ENCODE measurements at regions not wholly inside any gene's neighbourhood (a gene's known extent, or its start where the extent isn't known, plus 50 kb on each side); places are given as distances from the start of the nearest gene placed in this dataset.

DNA sequence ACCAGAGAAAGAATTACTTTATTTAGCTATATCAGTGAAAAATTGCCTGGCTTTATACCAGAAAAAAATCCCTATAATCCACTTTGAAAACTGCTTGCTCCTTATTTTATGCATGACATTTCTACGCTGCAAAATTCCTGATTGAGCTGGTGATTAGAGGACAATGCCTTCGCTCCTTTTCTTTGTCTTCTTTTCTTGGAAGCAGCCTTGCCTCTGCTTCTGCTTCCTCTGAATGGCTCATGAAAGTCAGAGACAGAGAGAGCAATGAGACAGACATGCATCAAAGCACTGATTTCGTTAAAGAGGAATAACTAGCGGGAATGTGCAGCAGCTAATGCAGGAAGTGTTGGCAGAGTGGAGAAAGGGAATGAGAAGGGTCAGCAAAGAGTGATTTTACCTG is 294.3 kb upstream of the IGFBP7 start:
- 55 to 68% (median 59%) methylated on average over 4 of the region's 4 CpGs for WGBS, 3 donors
- H3K4me1 ChIP-seq (ENCODE audit: insufficient read depth) = no peaks in the 10 kb centered on the region
- H3K36me3 ChIP-seq = no peaks in the 10 kb centered on the region
- DNase-seq = no peak
- intact Hi-C loops (cut with DNase I) = no loop called here
- H3K9me3 ChIP-seq = no peaks in the 10 kb centered on the region
- H3K4me3 ChIP-seq = no peak overlapping the region
- H3K27ac ChIP-seq = no peak overlapping the region
- no peaks in the 10 kb centered on the region for H3K27me3 ChIP-seq
- TF ChIP-seq POLR2A (IDR thresholded peaks at IDR 0.05) (no peak), EP300 (IDR thresholded peaks at IDR 0.05) (no peak)
- TF ChIP-seq, protein P1, sequence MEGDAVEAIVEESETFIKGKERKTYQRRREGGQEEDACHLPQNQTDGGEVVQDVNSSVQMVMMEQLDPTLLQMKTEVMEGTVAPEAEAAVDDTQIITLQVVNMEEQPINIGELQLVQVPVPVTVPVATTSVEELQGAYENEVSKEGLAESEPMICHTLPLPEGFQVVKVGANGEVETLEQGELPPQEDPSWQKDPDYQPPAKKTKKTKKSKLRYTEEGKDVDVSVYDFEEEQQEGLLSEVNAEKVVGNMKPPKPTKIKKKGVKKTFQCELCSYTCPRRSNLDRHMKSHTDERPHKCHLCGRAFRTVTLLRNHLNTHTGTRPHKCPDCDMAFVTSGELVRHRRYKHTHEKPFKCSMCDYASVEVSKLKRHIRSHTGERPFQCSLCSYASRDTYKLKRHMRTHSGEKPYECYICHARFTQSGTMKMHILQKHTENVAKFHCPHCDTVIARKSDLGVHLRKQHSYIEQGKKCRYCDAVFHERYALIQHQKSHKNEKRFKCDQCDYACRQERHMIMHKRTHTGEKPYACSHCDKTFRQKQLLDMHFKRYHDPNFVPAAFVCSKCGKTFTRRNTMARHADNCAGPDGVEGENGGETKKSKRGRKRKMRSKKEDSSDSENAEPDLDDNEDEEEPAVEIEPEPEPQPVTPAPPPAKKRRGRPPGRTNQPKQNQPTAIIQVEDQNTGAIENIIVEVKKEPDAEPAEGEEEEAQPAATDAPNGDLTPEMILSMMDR (IDR thresholded peaks at IDR 0.05) = no peak

DNA sequence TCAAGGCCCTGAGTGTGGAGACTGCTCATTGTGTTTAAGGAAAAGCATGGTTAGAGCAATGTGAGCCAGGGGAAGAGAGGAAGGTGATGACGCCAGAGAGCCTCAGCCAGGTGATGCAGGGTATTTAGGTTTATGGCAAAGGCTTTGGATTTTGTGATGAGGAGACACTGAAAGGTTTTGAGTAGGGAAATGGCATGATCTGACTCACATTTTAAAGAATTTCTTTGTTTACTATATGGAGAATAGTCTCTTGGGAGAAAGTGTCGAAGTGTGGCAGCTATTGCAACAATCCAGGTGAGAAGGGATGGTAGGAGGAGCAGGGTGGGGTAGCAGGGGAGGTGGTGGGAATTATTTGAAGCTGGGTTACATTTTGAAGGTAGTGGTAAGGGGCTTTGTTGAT is 293.4 kb upstream of the IGFBP7 start:
- Histone ChIP-seq H3K27ac (no peak overlapping the region), H3K4me1 (ENCODE audit: insufficient read depth) (no peaks in the 10 kb centered on the region), H3K36me3 (no peaks in the 10 kb centered on the region), H3K4me3 (no peak overlapping the region), H3K27me3 (no peaks in the 10 kb centered on the region), H3K9me3 (no peaks in the 10 kb centered on the region)
- intact Hi-C loops (cut with DNase I) = no loop called here
- WGBS, 3 donors = 85 to 89% (median 88%) methylated on average over 2 of the region's 2 CpGs
- TF ChIP-seq POLR2A (IDR thresholded peaks at IDR 0.05) (no peak), EP300 (IDR thresholded peaks at IDR 0.05) (no peak)
- TF ChIP-seq, protein P1 (IDR thresholded peaks at IDR 0.05) = no peak
- no peak for DNase-seq

DNA sequence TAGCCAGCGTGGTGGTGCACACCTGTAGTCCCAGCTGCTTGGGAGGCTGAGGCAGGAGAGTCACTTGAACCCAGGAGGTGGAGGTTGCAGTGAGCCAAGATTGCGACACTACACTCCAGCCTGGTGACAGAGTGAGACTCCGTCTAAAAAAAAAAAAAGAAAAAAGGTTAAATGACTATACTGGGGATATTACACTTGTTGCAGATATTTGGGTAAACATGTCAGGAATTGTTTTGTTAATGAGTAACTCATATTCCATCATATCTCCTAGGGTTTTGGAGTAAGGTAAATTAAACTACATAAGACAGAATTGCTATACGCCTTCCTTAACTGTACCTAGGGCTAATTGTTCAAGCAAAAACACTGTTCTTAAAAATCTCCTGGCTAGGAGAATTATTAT is 291.4 kb upstream of the IGFBP7 start:
- intact Hi-C loops (cut with DNase I) = no loop called here
- DNase-seq = no peak
- Histone ChIP-seq H3K36me3 (no peaks in the 10 kb centered on the region), H3K27me3 (no peaks in the 10 kb centered on the region), H3K27ac (no peak overlapping the region), H3K9me3 (no peaks in the 10 kb centered on the region), H3K4me1 (ENCODE audit: insufficient read depth) (no peaks in the 10 kb centered on the region), H3K4me3 (no peak overlapping the region)
- WGBS, 3 donors = 82 to 90% (median 89%) methylated on average over 4 of the region's 4 CpGs
- TF ChIP-seq POLR2A (IDR thresholded peaks at IDR 0.05) (no peak), EP300 (IDR thresholded peaks at IDR 0.05) (no peak)
- TF ChIP-seq, protein P1 (IDR thresholded peaks at IDR 0.05) = no peak

DNA sequence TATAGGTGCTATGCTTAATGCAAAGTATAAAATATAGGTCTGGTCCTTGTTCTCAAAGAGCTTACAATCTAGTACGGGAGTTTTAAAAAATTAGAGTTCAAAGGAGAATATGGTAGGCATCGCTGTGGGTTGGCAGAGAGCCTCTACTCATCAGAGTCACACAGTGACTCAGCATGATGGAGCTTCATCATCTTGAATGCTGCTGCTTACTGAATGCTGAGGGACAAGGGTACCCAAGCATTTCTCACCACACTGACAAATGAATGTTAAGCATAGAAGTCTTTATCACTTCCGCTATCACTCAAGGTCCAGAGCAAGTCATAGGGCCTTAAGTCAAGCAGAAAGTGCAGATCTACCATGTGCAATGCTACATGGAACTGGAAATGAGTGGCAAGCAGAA is 268.6 kb upstream of the IGFBP7 start:
- no peak for DNase-seq
- Histone ChIP-seq H3K4me3 (no peak overlapping the region), H3K27ac (no peak overlapping the region), H3K4me1 (ENCODE audit: insufficient read depth) (no peaks in the 10 kb centered on the region), H3K36me3 (no peaks in the 10 kb centered on the region), H3K27me3 (no peaks in the 10 kb centered on the region), H3K9me3 (no peaks in the 10 kb centered on the region)
- intact Hi-C loops (cut with DNase I) = no loop called here
- 87 to 92% (median 91%) methylated on average over 3 of the region's 3 CpGs for WGBS, 3 donors
- TF ChIP-seq POLR2A (IDR thresholded peaks at IDR 0.05) = no peak
- TF ChIP-seq, protein P1 (IDR thresholded peaks at IDR 0.05) = no peak
- no peak for TF ChIP-seq EP300 (IDR thresholded peaks at IDR 0.05)
